NCI-H2196 (cell line): ENCODE measurements at regions not wholly inside any gene's neighbourhood (a gene's known extent, or its start where the extent isn't known, plus 50 kb on each side); places are given as distances from the start of the nearest gene placed in this dataset.
"Not testable (repeated sequence)": the region's sequence is repeated elsewhere in the genome, so short reads cannot be mapped to it uniquely, and the experiment has no call there.

Source experiments
- DNase-seq: peaks from one replicate; lab custom pipeline; 2025; ENCODE audit not compliant: unreplicated experiment; lab: John Stamatoyannopoulos, UW

GRCh38 chr20:4476903-4477500 is 209.3 kb upstream of the PRNP start:
- no peak for DNase-seq

- DNase-seq = no peak
These were observed 213.3 kb upstream of the PRNP start for GRCh38 chr20:4472906-4473305.

- no peak for DNase-seq
These were observed 215.0 kb upstream of the PRNP start for GRCh38 chr20:4471221-4471620.

GRCh38 chr20:4470375-4470774 is 215.9 kb upstream of the PRNP start:
- no peak for DNase-seq

- no peak for DNase-seq
These were observed 216.3 kb upstream of the PRNP start for GRCh38 chr20:4469910-4470309.

- no peak for DNase-seq
These were observed 218.1 kb upstream of the PRNP start for GRCh38 chr20:4468114-4468513.

GRCh38 chr20:4465855-4466545 is 216.9 kb upstream of the ADRA1D start:
- no peak for DNase-seq

- DNase-seq = no peak
These were observed 216.1 kb upstream of the ADRA1D start for GRCh38 chr20:4465212-4465611.

- not testable (repeated sequence) for DNase-seq
These were observed 213.7 kb upstream of the ADRA1D start for GRCh38 chr20:4462801-4463200.

GRCh38 chr20:4459081-4459480 is 210.0 kb upstream of the ADRA1D start:
- no peak for DNase-seq

GRCh38 chr20:4457566-4458543 is 208.8 kb upstream of the ADRA1D start:
- no peak for DNase-seq

- DNase-seq = no peak
These were observed 206.9 kb upstream of the ADRA1D start for GRCh38 chr20:4455996-4456395.

GRCh38 chr20:4455301-4455701 is 206.2 kb upstream of the ADRA1D start:
- no peak for DNase-seq

GRCh38 chr20:4454111-4454510 is 205.0 kb upstream of the ADRA1D start:
- no peak for DNase-seq

GRCh38 chr20:4453359-4453758 is 204.3 kb upstream of the ADRA1D start:
- DNase-seq = no peak

- DNase-seq = no peak
These were observed 202.5 kb upstream of the ADRA1D start for GRCh38 chr20:4451487-4452081.

GRCh38 chr20:4449957-4450715 is 201.0 kb upstream of the ADRA1D start:
- no peak for DNase-seq

GRCh38 chr20:4445784-4446183 is 196.7 kb upstream of the ADRA1D start:
- DNase-seq = no peak

GRCh38 chr20:4445331-4445730 is 196.2 kb upstream of the ADRA1D start:
- no peak for DNase-seq

GRCh38 chr20:4444404-4444803 is 195.3 kb upstream of the ADRA1D start:
- DNase-seq = no peak

GRCh38 chr20:4443016-4443415 is 193.9 kb upstream of the ADRA1D start:
- DNase-seq = no peak
